HL-60 (cell line): ENCODE measurements at regions not wholly inside any gene's neighbourhood (a gene's known extent, or its start where the extent isn't known, plus 50 kb on each side); places are given as distances from the start of the nearest gene placed in this dataset.

Source experiments
- DNase-seq, 2 experiments: peaks; one replicate each; pipeline ENCODE4 v3.0.0-alpha.2; 2010 to 2020; ENCODE audit warnings: low read depth in 1 of 2, low spot score in 1 of 2
- H3K27ac ChIP-seq: fragments of 250-450 bp; sonication (Bioruptor Pico); replicated peaks from 2 replicates; pipeline ENCODE4 v1.5.1; 2020; ENCODE audit warnings: mild to moderate bottlenecking, moderate library complexity
- H3K27me3 ChIP-seq: fragments of 250-450 bp; sonication (Bioruptor Pico); 2 replicates; pipeline ENCODE4 v1.5.1; 2021; ENCODE audit warnings: mild to moderate bottlenecking, moderate library complexity; ENCODE audit not compliant: insufficient read depth, poor library complexity, severe bottlenecking
- H3K4me3 ChIP-seq: replicated peaks from 2 replicates; pipeline ENCODE4 v1.5.1; 2011; ENCODE audit warnings: mild to moderate bottlenecking, control low read depth, low read length; ENCODE audit not compliant: insufficient read depth
- CTCF ChIP-seq: IDR thresholded peaks from one replicate; pipeline ENCODE4 v1.5.1; 2011; ENCODE audit warnings: low read length, control low read depth, inconsistent platforms; ENCODE audit not compliant: insufficient read depth
- GABPA ChIP-seq: IDR thresholded peaks from 2 replicates; pipeline ENCODE4 v1.6.1; 2012; ENCODE audit warnings: low read depth
- POLR2AphosphoS5 ChIP-seq: IDR thresholded peaks from 2 replicates; pipeline ENCODE4 v1.6.1; 2012; ENCODE audit warnings: low read depth
- REST ChIP-seq: IDR thresholded peaks from 2 replicates; pipeline ENCODE4 v1.6.1; 2012; ENCODE audit warnings: low read depth; ENCODE audit not compliant: insufficient replicate concordance
- SPI1 ChIP-seq: IDR thresholded peaks from 2 replicates; pipeline ENCODE4 v1.6.1; 2012; ENCODE audit warnings: low read depth, mild to moderate bottlenecking, borderline replicate concordance

- no peak overlapping the region for H3K4me3 ChIP-seq
- no peak for DNase-seq
- TF ChIP-seq POLR2AphosphoS5 (no peak), GABPA (no peak), REST (no peak), CTCF (no peak), SPI1 (no peak)
- no peak overlapping the region for H3K27ac ChIP-seq
- H3K27me3 ChIP-seq, result peaks cover 2% of the 10 kb centered on the region
Measured at GRCh38 chr6:44680202-44680720, 292.8 kb downstream of the CDC5L start.

GRCh38 chr6:44681761-44682160 lies 294.3 kb downstream of the CDC5L start:
- peaks cover 2% of the 10 kb centered on the region for H3K27me3 ChIP-seq
- H3K27ac ChIP-seq, result no peak overlapping the region

GRCh38 chr6:44682280-44682679 lies 294.8 kb downstream of the CDC5L start:
- Histone ChIP-seq H3K4me3 (no peak overlapping the region), H3K27ac (no peak overlapping the region), H3K27me3 (peaks cover 2% of the 10 kb centered on the region)
- TF ChIP-seq SPI1 (peak; percentile 34; the same call in 1 of the 2 replicates), REST (no peak)
- no peak for DNase-seq

More at GRCh38 chr6:44681761-44682160, 294.3 kb downstream of the CDC5L start:
- TF ChIP-seq REST (no peak), POLR2AphosphoS5 (no peak), GABPA (no peak), SPI1 (no peak), CTCF (no peak)
- DNase-seq, result no peak
- no peak overlapping the region for H3K4me3 ChIP-seq
